ENCODE measurements at regions not wholly inside any gene's neighbourhood (a gene's known extent, or its start where the extent isn't known, plus 50 kb on each side); places are given as distances from the start of the nearest gene placed in this dataset.

GRCh38 chr3:24545887-24546286 is 51.2 kb upstream of the THRB start:
- no peak overlapping the region for H3K27ac ChIP-seq (ENCODE audit: low read length)
- H3K4me3 ChIP-seq (ENCODE audit: low read length), result no peak overlapping the region
- no peaks in the 10 kb centered on the region for H3F3A ChIP-seq (ENCODE audit: insufficient read depth, low read length)
- H3K9ac ChIP-seq (ENCODE audit: low read length), result no peak overlapping the region
- H3K9me3 ChIP-seq (replicated peaks; ENCODE audit: insufficient read depth, low read length), result no peaks in the 10 kb centered on the region
- no peaks in the 10 kb centered on the region for H3K36me3 ChIP-seq (replicated peaks; ENCODE audit: insufficient read depth, low read length)
- no peaks in the 10 kb centered on the region for H3K27me3 ChIP-seq (replicated peaks; ENCODE audit: insufficient read depth, low read length)
- H3K9me2 ChIP-seq (replicated peaks; ENCODE audit: insufficient read depth, low read length), result no peaks in the 10 kb centered on the region
- H3K4me1 ChIP-seq (ENCODE audit: low read length), result peaks cover 9% of the 10 kb centered on the region; the same call in 1 of the 2 replicates
- no peak for DNase-seq
- no peak for TF ChIP-seq EZH2 (optimal IDR thresholded peaks at IDR 0.05; ENCODE audit: low read depth, low read length)
- TF ChIP-seq CTCF (IDR thresholded peaks at IDR 0.05; ENCODE audit: low read length), result no peak
- no peak for TF ChIP-seq EZH2phosphoT487 (IDR thresholded peaks at IDR 0.05; ENCODE audit: low read length)
- no peak overlapping the region for H3K4me2 ChIP-seq (ENCODE audit: low read depth, low read length)
- H2AFZ ChIP-seq (ENCODE audit: low read length), result no peak overlapping the region
- no peaks in the 10 kb centered on the region for H4K20me1 ChIP-seq (ENCODE audit: insufficient read depth, low read length)
- H3K79me2 ChIP-seq (ENCODE audit: low read length), result no peaks in the 10 kb centered on the region

- H2AFZ ChIP-seq (ENCODE audit: low read length), result no peak overlapping the region
- H3K79me2 ChIP-seq (ENCODE audit: low read length), result no peaks in the 10 kb centered on the region
- TF ChIP-seq CTCF (IDR thresholded peaks at IDR 0.05; ENCODE audit: low read length) (no peak), EZH2phosphoT487 (IDR thresholded peaks at IDR 0.05; ENCODE audit: low read length) (no peak), EZH2 (optimal IDR thresholded peaks at IDR 0.05; ENCODE audit: low read depth, low read length) (no peak)
- DNase-seq, result no peak
- no peaks in the 10 kb centered on the region for H3K9me2 ChIP-seq (replicated peaks; ENCODE audit: insufficient read depth, low read length)
- no peak overlapping the region for H3K4me3 ChIP-seq (ENCODE audit: low read length)
- H3K36me3 ChIP-seq (replicated peaks; ENCODE audit: insufficient read depth, low read length), result no peaks in the 10 kb centered on the region
- H3K9me3 ChIP-seq (replicated peaks; ENCODE audit: insufficient read depth, low read length), result no peaks in the 10 kb centered on the region
- H3K27ac ChIP-seq (ENCODE audit: low read length), result no peak overlapping the region
- no peaks in the 10 kb centered on the region for H4K20me1 ChIP-seq (ENCODE audit: insufficient read depth, low read length)
- no peak overlapping the region for H3K9ac ChIP-seq (ENCODE audit: low read length)
- no peaks in the 10 kb centered on the region for H3K27me3 ChIP-seq (replicated peaks; ENCODE audit: insufficient read depth, low read length)
- peaks cover 11% of the 10 kb centered on the region; the same call in 1 of the 2 replicates for H3K4me1 ChIP-seq (ENCODE audit: low read length)
- H3F3A ChIP-seq (ENCODE audit: insufficient read depth, low read length), result no peaks in the 10 kb centered on the region
- no peak overlapping the region for H3K4me2 ChIP-seq (ENCODE audit: low read depth, low read length)
These were observed 53.6 kb upstream of the THRB start for GRCh38 chr3:24548278-24548677.

DNA sequence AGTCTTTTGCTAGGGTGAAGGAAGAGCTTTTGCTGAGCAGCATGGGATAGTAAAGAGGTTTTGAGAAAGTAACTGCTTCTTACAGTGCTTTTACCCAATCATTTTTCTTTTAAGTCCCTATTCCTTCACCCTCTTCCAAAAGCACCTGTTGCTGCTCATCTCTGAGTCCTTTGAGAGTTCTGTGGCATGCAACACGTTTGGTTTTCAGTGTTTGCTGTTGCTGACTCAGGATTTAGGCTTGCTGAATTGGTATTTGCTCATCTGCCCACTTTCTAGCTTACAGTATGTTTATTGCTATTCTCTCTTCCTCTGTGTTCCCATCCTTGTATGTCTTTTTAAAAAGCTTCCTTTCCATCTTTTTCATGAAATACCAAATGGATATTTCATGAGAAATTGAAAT is 55.9 kb upstream of the THRB start:
- Histone ChIP-seq H2AFZ (ENCODE audit: low read length) (no peak overlapping the region), H3K79me2 (ENCODE audit: low read length) (no peaks in the 10 kb centered on the region), H3K4me2 (ENCODE audit: low read depth, low read length) (no peak overlapping the region), H3K4me3 (ENCODE audit: low read length) (no peak overlapping the region), H3K9ac (ENCODE audit: low read length) (no peak overlapping the region), H4K20me1 (ENCODE audit: insufficient read depth, low read length) (no peaks in the 10 kb centered on the region), H3K27me3 (replicated peaks; ENCODE audit: insufficient read depth, low read length) (no peaks in the 10 kb centered on the region), H3K9me2 (replicated peaks; ENCODE audit: insufficient read depth, low read length) (no peaks in the 10 kb centered on the region), H3F3A (ENCODE audit: insufficient read depth, low read length) (no peaks in the 10 kb centered on the region), H3K4me1 (ENCODE audit: low read length) (peaks cover 11% of the 10 kb centered on the region; the same call in 1 of the 2 replicates), H3K27ac (ENCODE audit: low read length) (no peak overlapping the region), H3K9me3 (replicated peaks; ENCODE audit: insufficient read depth, low read length) (no peaks in the 10 kb centered on the region; the same call in 1 of the 2 replicates), H3K36me3 (replicated peaks; ENCODE audit: insufficient read depth, low read length) (no peaks in the 10 kb centered on the region)
- peak; percentile 40 for DNase-seq
- TF ChIP-seq CTCF (IDR thresholded peaks at IDR 0.05; ENCODE audit: low read length) (no peak), EZH2phosphoT487 (IDR thresholded peaks at IDR 0.05; ENCODE audit: low read length) (no peak), EZH2 (optimal IDR thresholded peaks at IDR 0.05; ENCODE audit: low read depth, low read length) (no peak)
